H1 (cell line): ENCODE measurements at regions not wholly inside any gene's neighbourhood (a gene's known extent, or its start where the extent isn't known, plus 50 kb on each side); places are given as distances from the start of the nearest gene placed in this dataset.

Experiments used
- CTCF ChIA-PET: fragments of 300-600 bp; sonication (Branson Sonifier 250); formaldehyde crosslinking; loops from one replicate; lab custom pipeline; 2021; ENCODE audit not compliant: partially characterized antibody; lab: Charles Lee
- POLR2A ChIA-PET: fragments of 300-600 bp; sonication (Branson Sonifier 250); formaldehyde crosslinking; loops from one replicate; lab custom pipeline; 2021; ENCODE audit warnings: inconsistent platforms; ENCODE audit not compliant: partially characterized antibody; lab: Charles Lee
- DNase-seq, 2 experiments: peaks; one replicate each; pipeline versions ENCODE4 v3.0.0 to v3.0.0-alpha.2; 2010 to 2022; ENCODE audit warnings: low spot score in 2 of 2, low read depth in 1 of 2, mixed read lengths in 1 of 2
- FAIRE-seq: peaks from 2 replicates; lab custom pipeline; 2011; peaks lifted over from hg19 to GRCh38; lab: Jason Lieb, UNC
- H2AFZ ChIP-seq: 2 replicates; pipeline ENCODE4 v1.8.1; 2012; ENCODE audit warnings: low read length, inconsistent platforms
- H2AK5ac ChIP-seq: 2 replicates; pipeline ENCODE4 v1.6.1; 2013; ENCODE audit warnings: low read depth, low read length
- H2BK120ac ChIP-seq: replicated peaks from 2 replicates; pipeline ENCODE3; 2013; ENCODE audit warnings: low read depth, low read length, inconsistent platforms
- H2BK12ac ChIP-seq: 2 replicates; pipeline ENCODE4 v1.6.1; 2013; ENCODE audit warnings: low read depth, low read length
- H2BK15ac ChIP-seq: 2 replicates; pipeline ENCODE4 v1.6.1; 2013; ENCODE audit warnings: low read length
- H2BK20ac ChIP-seq: 2 replicates; pipeline ENCODE4 v1.6.1; 2013; ENCODE audit warnings: low read length
- H2BK5ac ChIP-seq: 2 replicates; pipeline ENCODE4 v1.6.1; 2013; ENCODE audit warnings: low read depth, low read length
- H3K14ac ChIP-seq: 2 replicates; pipeline ENCODE4 v1.6.1; 2013; ENCODE audit warnings: inconsistent platforms; ENCODE audit not compliant: insufficient read length
- H3K18ac ChIP-seq: 2 replicates; pipeline ENCODE4 v1.6.1; 2013; ENCODE audit warnings: low read length; ENCODE audit errors: extremely low read depth
- H3K23ac ChIP-seq: 2 replicates; pipeline ENCODE4 v1.6.1; 2013; ENCODE audit warnings: inconsistent platforms; ENCODE audit not compliant: insufficient read length
- H3K23me2 ChIP-seq: 2 replicates; pipeline ENCODE4 v1.6.1; 2013; ENCODE audit warnings: low read depth, low read length
- H3K27ac ChIP-seq: 2 replicates; pipeline ENCODE4 v1.6.1; 2011; ENCODE audit warnings: low read depth, low read length, inconsistent platforms
- H3K27me3 ChIP-seq, 4 experiments: replicated peaks in 1 of 4; 1 replicate in 1 of 4; 2 replicates in 3 of 4; pipeline versions ENCODE4 v1.6.1 to v1.8.1; 2011 to 2013; ENCODE audit warnings: low read length in 3 of 4, mild to moderate bottlenecking in 3 of 4, inconsistent platforms in 2 of 4, mixed read lengths in 2 of 4, moderate library complexity in 1 of 4; ENCODE audit not compliant: control insufficient read depth in 3 of 4, insufficient read depth in 3 of 4; ENCODE audit errors: extremely low read depth in 1 of 4
- H3K36me3 ChIP-seq, 4 experiments: 2 replicates each; pipeline versions ENCODE4 v1.6.1 to v1.8.1; 2011 to 2013; ENCODE audit warnings: mild to moderate bottlenecking in 4 of 4, low read length in 3 of 4, moderate library complexity in 2 of 4, control low read depth in 1 of 4, inconsistent platforms in 1 of 4; ENCODE audit not compliant: insufficient read depth in 4 of 4, control insufficient read depth in 2 of 4
- H3K4ac ChIP-seq: replicated peaks from 2 replicates; pipeline ENCODE3; 2013; ENCODE audit warnings: low read length, low read depth, mixed read lengths, inconsistent platforms; ENCODE audit not compliant: insufficient read length
- H3K4me1 ChIP-seq, 4 experiments: replicated peaks in 1 of 4; 1 replicate in 1 of 4; 2 replicates in 3 of 4; pipeline versions ENCODE4 v1.6.1 to v1.8.1; 2011 to 2013; ENCODE audit warnings: low read length in 3 of 4, inconsistent platforms in 2 of 4, mixed read lengths in 1 of 4; ENCODE audit not compliant: insufficient read depth in 4 of 4, control insufficient read depth in 3 of 4
- H3K4me2 ChIP-seq, 2 experiments: 2 replicates each; pipeline versions ENCODE4 v1.6.1 to v1.8.1; 2011 to 2013; ENCODE audit warnings: low read depth in 2 of 2, low read length in 2 of 2, control low read depth in 1 of 2, inconsistent platforms in 1 of 2, mild to moderate bottlenecking in 1 of 2; ENCODE audit not compliant: insufficient read depth in 1 of 2
- H3K4me3 ChIP-seq, 4 experiments: fragments of 200-600, 300-600 bp in 1 of 4; sonication (generic), shearing (Covaris generic), sonication (Bioruptor Twin) in 1 of 4; 2 replicates each; pipeline versions ENCODE4 v1.5.1 to v1.8.1; 2011 to 2016; ENCODE audit warnings: low read length in 4 of 4, low read depth in 3 of 4, control low read depth in 2 of 4, inconsistent platforms in 2 of 4, mild to moderate bottlenecking in 2 of 4, mixed read lengths in 1 of 4, moderate library complexity in 1 of 4; ENCODE audit not compliant: insufficient read depth in 2 of 4; ENCODE audit errors: extremely low read depth in 1 of 4
- H3K56ac ChIP-seq: replicated peaks from 2 replicates; pipeline ENCODE3; 2013; ENCODE audit warnings: low read depth, mild to moderate bottlenecking, mixed read lengths, low read length, inconsistent platforms; ENCODE audit not compliant: insufficient read length
- H3K79me1 ChIP-seq: 2 replicates; pipeline ENCODE4 v1.6.1; 2013; ENCODE audit warnings: low read depth, low read length, control low read depth
- H3K79me2 ChIP-seq, 2 experiments: 2 replicates each; pipeline versions ENCODE4 v1.6.1 to v1.8.1; 2012 to 2013; ENCODE audit warnings: low read length in 2 of 2, mild to moderate bottlenecking in 2 of 2, inconsistent platforms in 1 of 2; ENCODE audit not compliant: insufficient read depth in 2 of 2, control insufficient read depth in 1 of 2
- H3K9ac ChIP-seq, 4 experiments: replicated peaks in 1 of 4; 1 replicate in 1 of 4; 2 replicates in 3 of 4; pipeline versions ENCODE4 v1.6.1 to v1.8.1; 2011 to 2013; ENCODE audit warnings: low read depth in 3 of 4, low read length in 3 of 4, control low read depth in 2 of 4, mild to moderate bottlenecking in 2 of 4, moderate library complexity in 2 of 4, inconsistent platforms in 1 of 4; ENCODE audit errors: extremely low read depth in 1 of 4
- H3K9me3 ChIP-seq, 2 experiments: 2 replicates each; pipeline versions ENCODE4 v1.6.1 to v1.8.1; 2012 to 2013; ENCODE audit warnings: mild to moderate bottlenecking in 2 of 2, moderate library complexity in 2 of 2, control low read depth in 1 of 2, inconsistent platforms in 1 of 2, low read depth in 1 of 2, low read length in 1 of 2, mixed read lengths in 1 of 2; ENCODE audit not compliant: insufficient read depth in 2 of 2
- H4K20me1 ChIP-seq, 2 experiments: replicated peaks in 1 of 2; 2 replicates each; pipeline versions ENCODE3 to v1.8.1; 2011 to 2013; ENCODE audit warnings: inconsistent platforms in 2 of 2, low read length in 2 of 2, mild to moderate bottlenecking in 1 of 2; ENCODE audit not compliant: insufficient read depth in 2 of 2, control insufficient read depth in 1 of 2
- H4K5ac ChIP-seq: 2 replicates; pipeline ENCODE4 v1.6.1; 2013; ENCODE audit warnings: low read length, low read depth, mixed read lengths, inconsistent platforms; ENCODE audit not compliant: insufficient read length
- H4K8ac ChIP-seq: 2 replicates; pipeline ENCODE4 v1.8.0; 2013; ENCODE audit warnings: mild to moderate bottlenecking, moderate library complexity, low read length, inconsistent platforms; ENCODE audit not compliant: insufficient read depth; ENCODE audit errors: extremely low read depth
- H4K91ac ChIP-seq: replicated peaks from 2 replicates; pipeline ENCODE3; 2013; ENCODE audit warnings: low read length, mixed read lengths, inconsistent platforms; ENCODE audit not compliant: insufficient read length
- ATF3 ChIP-seq: IDR thresholded peaks from 2 replicates; pipeline ENCODE4 v1.6.1; 2011; ENCODE audit warnings: low read depth, mild to moderate bottlenecking, low read length; ENCODE audit not compliant: insufficient read depth
- BACH1 ChIP-seq: IDR thresholded peaks from 2 replicates; pipeline ENCODE4 v1.6.1; 2012; ENCODE audit warnings: low read length, improper control_type of control experiment
- CHD2 ChIP-seq: IDR thresholded peaks from 2 replicates; pipeline ENCODE4 v1.6.1; 2012; ENCODE audit warnings: low read length, improper control_type of control experiment
- RBBP5 ChIP-seq: IDR thresholded peaks from 2 replicates; pipeline ENCODE4 v1.7.1; 2012; ENCODE audit warnings: low read depth, mild to moderate bottlenecking, inconsistent platforms, low read length, moderate library complexity, borderline replicate concordance
- SAP30 ChIP-seq: fragments of 300-600 bp; sonication (generic); IDR thresholded peaks from 2 replicates; pipeline ENCODE4 v1.7.1; 2012; ENCODE audit warnings: low read length, moderate library complexity, mild to moderate bottlenecking, inconsistent platforms; ENCODE audit not compliant: insufficient read depth, insufficient replicate concordance
- TAF7 ChIP-seq: optimal IDR thresholded peaks from 2 replicates; pipeline ENCODE3; 2011; ENCODE audit warnings: low read depth, mild to moderate bottlenecking, inconsistent platforms, low read length, moderate library complexity, borderline replicate concordance
- WGBS, 2 experiments: shearing (Covaris generic) in 1 of 2; methylation state at CpG; one replicate each; pipeline versions ENCODE4 v1.1.6 to v1.1.7; 2013 to 2015; ENCODE audit warnings: low lambda C conversion rate in 2 of 2, mixed read lengths in 2 of 2, inconsistent platforms in 1 of 2, low coverage in 1 of 2, missing lambda C conversion rate in 1 of 2; ENCODE audit not compliant: insufficient replicate concordance in 2 of 2, insufficient coverage in 1 of 2, insufficient read length in 1 of 2; ENCODE audit errors: extremely low coverage in 1 of 2, missing lambda C conversion rate in 1 of 2; 5-methylcytosine and 5-hydroxymethylcytosine counted together

- no peak overlapping the region for H2AK5ac ChIP-seq
- no peak overlapping the region for H2BK15ac ChIP-seq
- WGBS, 2 experiments = 92% methylated on average over 5 of the region's 5 CpGs; no CpG with 5 or more reads in 1 of the 2 experiments
- no peak overlapping the region for H3K23ac ChIP-seq
- no peaks in the 10 kb centered on the region for H4K20me1 ChIP-seq
- H3K23me2 ChIP-seq = no peaks in the 10 kb centered on the region
- H3K9me3 ChIP-seq = no peaks in the 10 kb centered on the region
- H3K4me3 ChIP-seq = no peak overlapping the region
- no peak overlapping the region for H2BK120ac ChIP-seq
- no peak overlapping the region for H3K9ac ChIP-seq
- no peak overlapping the region for H2BK5ac ChIP-seq
- H4K91ac ChIP-seq = no peak overlapping the region
- peaks cover 0 to 2% (median 0%) of the 10 kb centered on the region in 4 experiments; a peak in 2 of 7 replicates for H3K4me1 ChIP-seq
- CTCF ChIA-PET = interaction anchor here (0.6 to 1.5 kb wide), 2 partner anchors 8 to 511 kb away, joined by 4 to 6 read pairs; no protein-coding TSS in a partner anchor
- H3K79me2 ChIP-seq = no peaks in the 10 kb centered on the region
- H2BK20ac ChIP-seq = no peak overlapping the region
- H3K4ac ChIP-seq = no peak overlapping the region
- no peak overlapping the region for H4K8ac ChIP-seq
- POLR2A ChIA-PET = no interaction called here
- H3K27ac ChIP-seq = no peak overlapping the region
- H3K36me3 ChIP-seq = no peaks in the 10 kb centered on the region
- H3K4me2 ChIP-seq = no peak overlapping the region
- no peak overlapping the region for H4K5ac ChIP-seq
- FAIRE-seq (no peak), DNase-seq (no peak)
- H3K27me3 ChIP-seq = no peaks in the 10 kb centered on the region
- no peak overlapping the region for H3K14ac ChIP-seq
- no peak overlapping the region for H3K18ac ChIP-seq
- H3K56ac ChIP-seq = no peak overlapping the region
- TF ChIP-seq RBBP5 = no peak
- no peak for TF ChIP-seq BACH1
- TF ChIP-seq CHD2 = no peak
- no peak for TF ChIP-seq SAP30
- no peak for TF ChIP-seq ATF3
- no peak for TF ChIP-seq TAF7
- no peak overlapping the region for H2BK12ac ChIP-seq
- H3K79me1 ChIP-seq = no peaks in the 10 kb centered on the region
- H2AFZ ChIP-seq = peak overlapping the region; percentile 9; the same call in 1 of the 2 replicates
These were observed 403.4 kb upstream of the DCN start for GRCh38 chr12:91586015-91586414.
